Neural progenitor cell (in vitro differentiated cells): ENCODE measurements at regions not wholly inside any gene's neighbourhood (a gene's known extent, or its start where the extent isn't known, plus 50 kb on each side); places are given as distances from the start of the nearest gene placed in this dataset.

ENCODE experiments used
- DNase-seq: peaks from one replicate; pipeline ENCODE4 v3.0.0-alpha.2; 2016; ENCODE audit warnings: low spot score
- H2AFZ ChIP-seq: fragments of 200-600 bp; sonication (generic); replicated peaks from 2 replicates; pipeline ENCODE4 v1.6.1; 2016; ENCODE audit warnings: antibody characterized with exemption
- H3F3A ChIP-seq: fragments of 200-600 bp; sonication (generic); 2 replicates; pipeline ENCODE4 v1.6.1; 2016; ENCODE audit warnings: antibody characterized with exemption, low read depth
- H3K27ac ChIP-seq: fragments of 200-600 bp; sonication (generic); 2 replicates; pipeline ENCODE4 v1.5.1; 2016; ENCODE audit warnings: mild to moderate bottlenecking
- H3K27me3 ChIP-seq: fragments of 200-600 bp; sonication (generic); 2 replicates; pipeline ENCODE4 v1.6.1; 2016; ENCODE audit warnings: mild to moderate bottlenecking, moderate library complexity
- H3K36me3 ChIP-seq: fragments of 200-600 bp; sonication (generic); 2 replicates; pipeline ENCODE4 v1.5.1; 2016
- H3K4me1 ChIP-seq: fragments of 200-600 bp; sonication (generic); 2 replicates; pipeline ENCODE4 v1.6.1; 2016; ENCODE audit warnings: mixed run types
- H3K4me2 ChIP-seq: fragments of 200-600 bp; sonication (generic); 2 replicates; pipeline ENCODE4 v1.6.1; 2016
- H3K4me3 ChIP-seq: fragments of 200-600 bp; sonication (generic); 2 replicates; pipeline ENCODE4 v1.5.1; 2016
- H3K79me2 ChIP-seq: fragments of 200-600 bp; sonication (generic); 2 replicates; pipeline ENCODE4 v1.6.1; 2016; ENCODE audit warnings: low read depth
- H3K9ac ChIP-seq: fragments of 200-600 bp; sonication (generic); 2 replicates; pipeline ENCODE4 v1.6.1; 2016
- H3K9me3 ChIP-seq: fragments of 200-600 bp; sonication (generic); 2 replicates; pipeline ENCODE4 v1.5.1; 2016; ENCODE audit warnings: low read depth
- H4K20me1 ChIP-seq: fragments of 200-600 bp; sonication (generic); 2 replicates; pipeline ENCODE4 v1.6.1; 2016; ENCODE audit warnings: low read depth
- H3K27ac Mint-ChIP-seq: 3 replicates; pipeline ENCODE4 v1.8.0; 2021; ENCODE audit warnings: mixed read lengths
- H3K27me3 Mint-ChIP-seq: 2 replicates; pipeline ENCODE4 v1.8.0; 2022; ENCODE audit warnings: low read depth, mild to moderate bottlenecking, inconsistent platforms, moderate library complexity, mixed read lengths; ENCODE audit not compliant: insufficient read depth
- H3K36me3 Mint-ChIP-seq: 3 replicates; pipeline ENCODE4 v1.8.0; 2021; ENCODE audit warnings: mixed read lengths
- H3K4me1 Mint-ChIP-seq: 3 replicates; pipeline ENCODE4 v1.8.0; 2021; ENCODE audit warnings: mixed read lengths
- H3K4me3 Mint-ChIP-seq: 3 replicates; pipeline ENCODE4 v1.8.0; 2021; ENCODE audit warnings: mild to moderate bottlenecking, moderate library complexity, mixed read lengths
- H3K9me3 Mint-ChIP-seq: 3 replicates; pipeline ENCODE4 v1.8.0; 2020; ENCODE audit warnings: mixed read lengths
- EZH2 ChIP-seq: fragments of 200-600 bp; sonication (generic); IDR thresholded peaks from 2 replicates; pipeline ENCODE4 v1.6.1; 2017; ENCODE audit warnings: antibody characterized with exemption, mild to moderate bottlenecking, moderate library complexity
- EZH2phosphoT487 ChIP-seq: fragments of 200-600 bp; sonication (generic); IDR thresholded peaks from 2 replicates; pipeline ENCODE4 v1.6.1; 2017; ENCODE audit warnings: antibody characterized with exemption
- TF ChIP-seq, protein P1 (sequence below): fragments of 200-600 bp; sonication (generic); IDR thresholded peaks from 2 replicates; pipeline ENCODE4 v1.5.1; 2017; ENCODE audit warnings: antibody characterized with exemption, mild to moderate bottlenecking

DNA sequence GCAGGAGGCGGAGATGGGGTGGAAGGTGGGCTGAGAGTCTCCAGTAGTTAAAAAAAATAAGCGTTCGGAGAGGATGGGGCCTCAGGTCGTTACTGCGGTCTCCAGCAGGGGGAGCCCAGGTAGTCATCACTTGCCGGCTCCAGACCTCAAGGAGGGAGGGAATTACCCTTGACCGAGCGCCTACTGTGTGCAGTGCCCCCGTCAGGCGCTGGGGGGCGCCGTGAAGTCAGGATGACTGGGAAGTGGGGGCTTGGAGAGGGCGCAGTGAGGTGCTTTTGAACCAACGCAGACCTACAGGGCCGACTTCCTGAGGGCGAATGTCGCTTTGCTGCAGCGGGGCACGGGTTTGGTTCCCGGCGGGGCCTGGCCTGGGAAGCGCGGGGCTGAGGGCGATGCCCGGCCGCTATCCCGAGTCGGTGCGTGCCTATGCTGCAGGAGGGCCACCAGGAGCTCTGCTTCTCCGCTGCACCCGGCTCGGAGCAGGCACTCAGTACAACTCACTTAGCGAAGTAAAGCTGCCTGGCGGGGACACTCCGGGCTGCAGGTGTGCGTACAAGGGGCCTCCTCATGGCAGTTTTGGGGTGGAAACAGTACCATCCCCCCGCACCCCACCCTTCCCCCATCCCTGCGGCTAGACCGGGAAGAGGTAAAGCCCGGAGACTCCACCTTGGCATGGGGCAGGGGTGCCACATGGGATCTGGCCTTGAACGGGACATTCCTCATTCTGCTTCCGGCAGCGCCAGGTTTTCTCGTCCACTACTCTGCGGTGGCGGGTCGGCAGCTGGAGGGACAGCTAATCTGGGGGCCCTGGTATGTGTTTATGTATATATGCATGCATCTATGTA, 79.8 kb downstream of the RHCG start:
- H3K9me3 Mint-ChIP-seq = peaks cover 4% of the 10 kb centered on the region
- Histone ChIP-seq H3K4me2 (no peak overlapping the region), H3K79me2 (no peaks in the 10 kb centered on the region), H3F3A (peaks cover 30% of the 10 kb centered on the region), H3K27me3 (peaks cover 100% of the 10 kb centered on the region), H2AFZ (no peak overlapping the region), H3K36me3 (no peaks in the 10 kb centered on the region), H4K20me1 (peaks cover 74% of the 10 kb centered on the region), H3K4me1 (peaks cover 29% of the 10 kb centered on the region), H3K27ac (no peak overlapping the region), H3K9me3 (no peaks in the 10 kb centered on the region), H3K4me3 (no peak overlapping the region), H3K9ac (no peak overlapping the region)
- H3K27me3 Mint-ChIP-seq = peaks cover 93% of the 10 kb centered on the region
- peaks cover 28% of the 10 kb centered on the region for H3K4me1 Mint-ChIP-seq
- H3K4me3 Mint-ChIP-seq = no peak overlapping the region
- no peak overlapping the region for H3K27ac Mint-ChIP-seq
- DNase-seq = peak; percentile 90
- TF ChIP-seq, protein P1, sequence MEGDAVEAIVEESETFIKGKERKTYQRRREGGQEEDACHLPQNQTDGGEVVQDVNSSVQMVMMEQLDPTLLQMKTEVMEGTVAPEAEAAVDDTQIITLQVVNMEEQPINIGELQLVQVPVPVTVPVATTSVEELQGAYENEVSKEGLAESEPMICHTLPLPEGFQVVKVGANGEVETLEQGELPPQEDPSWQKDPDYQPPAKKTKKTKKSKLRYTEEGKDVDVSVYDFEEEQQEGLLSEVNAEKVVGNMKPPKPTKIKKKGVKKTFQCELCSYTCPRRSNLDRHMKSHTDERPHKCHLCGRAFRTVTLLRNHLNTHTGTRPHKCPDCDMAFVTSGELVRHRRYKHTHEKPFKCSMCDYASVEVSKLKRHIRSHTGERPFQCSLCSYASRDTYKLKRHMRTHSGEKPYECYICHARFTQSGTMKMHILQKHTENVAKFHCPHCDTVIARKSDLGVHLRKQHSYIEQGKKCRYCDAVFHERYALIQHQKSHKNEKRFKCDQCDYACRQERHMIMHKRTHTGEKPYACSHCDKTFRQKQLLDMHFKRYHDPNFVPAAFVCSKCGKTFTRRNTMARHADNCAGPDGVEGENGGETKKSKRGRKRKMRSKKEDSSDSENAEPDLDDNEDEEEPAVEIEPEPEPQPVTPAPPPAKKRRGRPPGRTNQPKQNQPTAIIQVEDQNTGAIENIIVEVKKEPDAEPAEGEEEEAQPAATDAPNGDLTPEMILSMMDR = peak; percentile 96
- TF ChIP-seq EZH2 (peak; percentile 82), EZH2phosphoT487 (peak; percentile 78)
- H3K36me3 Mint-ChIP-seq = no peaks in the 10 kb centered on the region

GRCh38 chr15:89414571-89414970, 79.9 kb upstream of the POLG start:
- Mint-ChIP-seq H3K27ac (no peak overlapping the region), H3K9me3 (peaks cover 4% of the 10 kb centered on the region), H3K36me3 (no peaks in the 10 kb centered on the region), H3K4me1 (peaks cover 33% of the 10 kb centered on the region), H3K27me3 (peaks cover 94% of the 10 kb centered on the region), H3K4me3 (no peak overlapping the region)
- Histone ChIP-seq H3K79me2 (no peaks in the 10 kb centered on the region), H3F3A (peaks cover 44% of the 10 kb centered on the region), H3K4me3 (no peak overlapping the region), H3K36me3 (no peaks in the 10 kb centered on the region), H2AFZ (no peak overlapping the region), H3K4me1 (peaks cover 37% of the 10 kb centered on the region), H4K20me1 (peaks cover 78% of the 10 kb centered on the region), H3K9me3 (no peaks in the 10 kb centered on the region), H3K27ac (no peak overlapping the region), H3K27me3 (peaks cover 100% of the 10 kb centered on the region), H3K9ac (no peak overlapping the region), H3K4me2 (no peak overlapping the region)
- no peak for DNase-seq
- TF ChIP-seq EZH2phosphoT487 (no peak), EZH2 (no peak)
- TF ChIP-seq, protein P1 = no peak

DNA sequence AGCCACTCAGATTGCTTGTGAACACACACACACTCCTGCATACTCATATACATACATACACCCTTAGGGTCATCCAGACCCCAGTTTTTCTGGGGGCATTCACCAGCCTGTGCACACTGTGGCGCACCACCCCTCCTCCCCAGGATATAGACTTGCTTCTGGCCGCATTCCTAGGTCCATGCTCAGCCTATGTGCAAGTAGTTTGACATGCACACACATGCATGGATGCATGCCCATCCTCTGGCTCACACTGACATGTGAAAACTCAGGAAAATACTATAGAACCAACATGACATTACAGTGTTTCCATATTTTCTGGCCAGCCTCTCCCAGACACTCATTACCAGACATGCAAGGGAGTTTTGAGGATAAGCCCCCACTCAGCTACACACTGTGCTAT, 79.3 kb upstream of the POLG start:
- Mint-ChIP-seq H3K9me3 (peaks cover 4% of the 10 kb centered on the region), H3K36me3 (no peaks in the 10 kb centered on the region), H3K27ac (no peak overlapping the region), H3K4me3 (peak overlapping the region; percentile 19), H3K27me3 (peaks cover 94% of the 10 kb centered on the region), H3K4me1 (peaks cover 36% of the 10 kb centered on the region)
- Histone ChIP-seq H3K27ac (no peak overlapping the region), H3K4me3 (no peak overlapping the region), H3F3A (peaks cover 47% of the 10 kb centered on the region), H3K27me3 (peaks cover 100% of the 10 kb centered on the region), H2AFZ (no peak overlapping the region), H3K4me1 (peaks cover 41% of the 10 kb centered on the region), H3K9me3 (no peaks in the 10 kb centered on the region), H3K79me2 (no peaks in the 10 kb centered on the region), H3K4me2 (no peak overlapping the region), H4K20me1 (peaks cover 80% of the 10 kb centered on the region), H3K9ac (no peak overlapping the region), H3K36me3 (no peaks in the 10 kb centered on the region)
- DNase-seq = no peak
- TF ChIP-seq EZH2 = no peak
- no peak for TF ChIP-seq EZH2phosphoT487
- TF ChIP-seq, protein P1 = no peak
